GM23248 (cell line): ENCODE measurements at regions not wholly inside any gene's neighbourhood (a gene's known extent, or its start where the extent isn't known, plus 50 kb on each side); places are given as distances from the start of the nearest gene placed in this dataset.

Source experiments
- DNase-seq: peaks from one replicate; pipeline ENCODE4 v3.0.0-alpha.2; 2015
- H2AFZ ChIP-seq: fragments of 200-600 bp; sonication (generic); 2 replicates; pipeline ENCODE4 v1.6.1; 2016; ENCODE audit warnings: antibody characterized with exemption
- H3F3A ChIP-seq: fragments of 200-600 bp; sonication (generic); 2 replicates; pipeline ENCODE4 v1.6.1; 2016; ENCODE audit warnings: mild to moderate bottlenecking, antibody characterized with exemption, mixed run types; ENCODE audit not compliant: insufficient read depth
- H3K27ac ChIP-seq: fragments of 200-600 bp; sonication (generic); 2 replicates; pipeline ENCODE4 v1.5.1; 2016; ENCODE audit warnings: mild to moderate bottlenecking
- H3K27me3 ChIP-seq: fragments of 200-600 bp; sonication (generic); replicated peaks from 2 replicates; pipeline ENCODE4 v1.6.1; 2016; ENCODE audit warnings: mild to moderate bottlenecking; ENCODE audit not compliant: insufficient read depth
- H3K36me3 ChIP-seq: fragments of 200-600 bp; sonication (generic); 2 replicates; pipeline ENCODE4 v1.6.1; 2016; ENCODE audit warnings: low read depth, mild to moderate bottlenecking
- H3K4me1 ChIP-seq: fragments of 200-600 bp; sonication (generic); 2 replicates; pipeline ENCODE4 v1.6.1; 2016; ENCODE audit warnings: mild to moderate bottlenecking; ENCODE audit not compliant: insufficient read depth
- H3K4me2 ChIP-seq: fragments of 200-600 bp; sonication (generic); one replicate; pipeline ENCODE4 v1.6.1; 2016; ENCODE audit warnings: mild to moderate bottlenecking; ENCODE audit not compliant: unreplicated experiment
- H3K4me3 ChIP-seq: fragments of 200-600 bp; sonication (generic); 2 replicates; pipeline ENCODE4 v1.5.1; 2016; ENCODE audit warnings: mild to moderate bottlenecking
- H3K79me2 ChIP-seq: fragments of 200-600 bp; sonication (generic); 2 replicates; pipeline ENCODE4 v1.6.1; 2016; ENCODE audit warnings: mild to moderate bottlenecking; ENCODE audit not compliant: insufficient read depth
- H3K9ac ChIP-seq: fragments of 200-600 bp; sonication (generic); 2 replicates; pipeline ENCODE4 v1.6.1; 2016; ENCODE audit warnings: mild to moderate bottlenecking
- H3K9me2 ChIP-seq: fragments of 200-600 bp; sonication (generic); 2 replicates; pipeline ENCODE4 v1.6.1; 2016; ENCODE audit warnings: mixed run types, mild to moderate bottlenecking, moderate library complexity; ENCODE audit not compliant: insufficient read depth
- H3K9me3 ChIP-seq: fragments of 200-600 bp; sonication (generic); one replicate; pipeline ENCODE4 v1.6.1; 2017; ENCODE audit warnings: low read depth
- H4K20me1 ChIP-seq: fragments of 200-600 bp; sonication (generic); 2 replicates; pipeline ENCODE4 v1.6.0; 2016; ENCODE audit not compliant: insufficient read depth
- EZH2 ChIP-seq: fragments of 200-600 bp; sonication (generic); IDR thresholded peaks from 2 replicates; pipeline ENCODE4 v1.6.1; 2018; ENCODE audit warnings: antibody characterized with exemption, mild to moderate bottlenecking; ENCODE audit not compliant: insufficient read depth, poor library complexity, severe bottlenecking
- EZH2phosphoT487 ChIP-seq: fragments of 200-600 bp; sonication (generic); IDR thresholded peaks from 2 replicates; pipeline ENCODE4 v1.6.1; 2018; ENCODE audit warnings: antibody characterized with exemption, moderate library complexity, mild to moderate bottlenecking, low read depth; ENCODE audit not compliant: insufficient read depth
- WGBS, 2 experiments: methylation state at CpG; one replicate each; pipeline ENCODE4 v1.1.6; 2015 to 2017; ENCODE audit warnings: low lambda C conversion rate in 2 of 2, low coverage in 1 of 2; ENCODE audit errors: missing lambda C conversion rate in 2 of 2; 5-methylcytosine and 5-hydroxymethylcytosine counted together
- in situ Hi-C: fragments of 300-500 bp; cut with MboI; formaldehyde crosslinking; loops from 2 replicates; pipeline ENCODE4 v1.15.0; 2020

DNA sequence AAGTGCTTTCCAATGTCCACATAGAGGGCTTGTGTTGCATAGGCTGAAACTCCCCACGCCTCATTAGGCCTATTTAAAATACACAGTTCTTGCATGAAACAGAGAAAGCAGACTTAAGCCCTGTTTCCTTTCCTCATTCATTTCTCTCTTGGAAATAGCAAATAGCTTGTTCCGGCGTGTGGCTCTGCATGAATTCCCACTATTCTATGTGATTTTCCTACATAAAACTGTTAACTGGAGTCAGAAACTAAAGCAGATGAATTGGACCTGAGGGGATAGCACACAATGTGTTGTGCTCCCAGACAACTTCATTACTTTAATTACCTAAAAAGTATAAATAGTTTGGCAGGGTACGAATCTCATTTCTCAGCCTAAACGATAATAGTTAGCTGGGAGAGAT, 981.5 kb downstream of the SORCS1 start:
- Histone ChIP-seq H3K9me3 (no peaks in the 10 kb centered on the region), H3K27me3 (no peaks in the 10 kb centered on the region), H3K4me3 (no peak overlapping the region), H3K9ac (no peak overlapping the region), H3K27ac (no peak overlapping the region), H3K36me3 (no peaks in the 10 kb centered on the region), H3K4me2 (no peak overlapping the region), H4K20me1 (no peaks in the 10 kb centered on the region), H2AFZ (no peak overlapping the region), H3F3A (no peaks in the 10 kb centered on the region), H3K4me1 (no peaks in the 10 kb centered on the region), H3K79me2 (no peaks in the 10 kb centered on the region), H3K9me2 (no peaks in the 10 kb centered on the region)
- no peak for TF ChIP-seq EZH2
- no peak for TF ChIP-seq EZH2phosphoT487
- in situ Hi-C loops: no loop called here
- no peak for DNase-seq
- 53 to 58% methylated on average over 5 of the region's 5 CpGs for WGBS, 2 experiments

DNA sequence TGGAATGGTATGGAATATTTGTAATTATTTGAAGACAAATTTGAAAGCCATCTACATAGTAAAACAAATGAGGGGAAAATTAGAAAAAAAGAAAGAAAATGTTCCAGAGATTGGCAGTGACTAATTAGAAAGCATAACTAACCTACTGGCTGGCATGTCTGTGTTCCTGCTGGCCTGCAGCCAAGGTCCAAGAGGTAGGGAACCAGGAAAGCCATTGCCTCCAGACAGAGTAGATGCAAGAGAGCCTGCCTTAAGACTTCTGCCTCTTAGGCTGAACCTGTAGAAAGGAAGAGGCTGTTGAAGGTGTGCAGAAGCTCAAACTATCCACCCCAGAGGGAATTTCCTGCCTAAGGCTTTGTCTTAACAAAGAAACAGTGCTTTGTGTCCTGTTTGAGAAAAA, 982.0 kb downstream of the SORCS1 start:
- no peak overlapping the region for H3K27ac ChIP-seq
- no peak for DNase-seq
- no peaks in the 10 kb centered on the region for H3K4me1 ChIP-seq
- no peaks in the 10 kb centered on the region for H3K9me3 ChIP-seq
- no peaks in the 10 kb centered on the region for H3K9me2 ChIP-seq
- in situ Hi-C loops: no loop called here
- H3K36me3 ChIP-seq: no peaks in the 10 kb centered on the region
- no peak overlapping the region for H3K4me3 ChIP-seq
- no peak overlapping the region for H3K4me2 ChIP-seq
- no peaks in the 10 kb centered on the region for H4K20me1 ChIP-seq
- no peak overlapping the region for H2AFZ ChIP-seq
- H3K79me2 ChIP-seq: no peaks in the 10 kb centered on the region
- H3K9ac ChIP-seq: no peak overlapping the region
- no peak for TF ChIP-seq EZH2
- no peak for TF ChIP-seq EZH2phosphoT487
- no peaks in the 10 kb centered on the region for H3F3A ChIP-seq
- no peaks in the 10 kb centered on the region for H3K27me3 ChIP-seq

DNA sequence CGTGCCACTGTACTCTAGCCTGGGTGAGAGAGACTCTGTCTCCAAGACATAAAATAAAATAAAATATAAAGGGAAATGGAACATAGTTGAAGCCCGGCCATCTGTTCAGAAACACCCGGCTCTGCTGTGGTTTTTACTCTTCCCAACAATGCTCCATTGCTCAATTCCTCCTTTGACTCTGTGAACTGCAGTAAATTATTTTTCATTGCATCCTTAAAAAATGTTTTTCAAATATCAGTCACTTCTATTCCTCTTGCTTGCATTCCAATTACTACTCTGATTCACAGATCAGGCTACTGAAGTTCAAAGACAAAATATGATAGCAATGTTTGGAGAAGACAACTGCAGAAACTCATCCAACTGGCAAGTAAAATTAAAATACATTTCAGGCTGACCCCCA, 983.0 kb downstream of the SORCS1 start:
- no peaks in the 10 kb centered on the region for H4K20me1 ChIP-seq
- H3K9me2 ChIP-seq: no peaks in the 10 kb centered on the region
- WGBS, 2 experiments: 1 to 3% methylated on average over 3 of the region's 3 CpGs
- no peak overlapping the region for H3K9ac ChIP-seq
- H3K36me3 ChIP-seq: no peaks in the 10 kb centered on the region
- H3K4me2 ChIP-seq: no peak overlapping the region
- H3K27ac ChIP-seq: no peak overlapping the region
- H3K4me1 ChIP-seq: no peaks in the 10 kb centered on the region
- no peak overlapping the region for H3K4me3 ChIP-seq
- H3F3A ChIP-seq: no peaks in the 10 kb centered on the region
- DNase-seq: peak; percentile 26
- no peaks in the 10 kb centered on the region for H3K79me2 ChIP-seq
- in situ Hi-C loops: no loop called here
- TF ChIP-seq EZH2 (no peak), EZH2phosphoT487 (no peak)
- H3K9me3 ChIP-seq: no peaks in the 10 kb centered on the region
- H3K27me3 ChIP-seq: no peaks in the 10 kb centered on the region
- H2AFZ ChIP-seq: no peak overlapping the region

DNA sequence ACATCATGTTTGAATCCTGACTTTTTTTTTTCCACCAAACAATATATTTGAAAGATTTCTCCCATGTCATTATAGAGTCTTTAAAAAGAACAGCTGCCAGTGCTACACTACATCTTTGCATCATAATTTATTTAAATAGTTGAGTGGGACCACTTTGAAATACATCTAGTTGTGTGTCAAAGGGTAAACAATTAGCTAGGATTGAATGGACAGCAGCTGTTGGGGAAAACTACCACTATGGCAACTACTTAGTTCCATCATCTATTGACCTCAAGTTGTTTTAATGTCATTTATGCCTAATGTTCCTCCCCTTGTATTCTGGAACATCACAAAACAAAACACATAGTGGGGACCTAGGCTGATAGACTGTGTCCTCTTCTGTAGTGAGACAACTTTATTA, 985.1 kb downstream of the SORCS1 start:
- no peaks in the 10 kb centered on the region for H4K20me1 ChIP-seq
- in situ Hi-C loops: no loop called here
- no peaks in the 10 kb centered on the region for H3K79me2 ChIP-seq
- no peaks in the 10 kb centered on the region for H3K4me1 ChIP-seq
- no peaks in the 10 kb centered on the region for H3K9me2 ChIP-seq
- no peak overlapping the region for H3K27ac ChIP-seq
- TF ChIP-seq EZH2phosphoT487 (no peak), EZH2 (no peak)
- DNase-seq: no peak
- H3F3A ChIP-seq: no peaks in the 10 kb centered on the region
- no peak overlapping the region for H3K4me3 ChIP-seq
- H3K9ac ChIP-seq: no peak overlapping the region
- H3K4me2 ChIP-seq: no peak overlapping the region
- H2AFZ ChIP-seq: no peak overlapping the region
- 0 out of 2 replicates have a peak, but pooled peaks cover 3% of the 10 kb centered on the region for H3K27me3 ChIP-seq
- H3K9me3 ChIP-seq: no peaks in the 10 kb centered on the region
- H3K36me3 ChIP-seq: no peaks in the 10 kb centered on the region

DNA sequence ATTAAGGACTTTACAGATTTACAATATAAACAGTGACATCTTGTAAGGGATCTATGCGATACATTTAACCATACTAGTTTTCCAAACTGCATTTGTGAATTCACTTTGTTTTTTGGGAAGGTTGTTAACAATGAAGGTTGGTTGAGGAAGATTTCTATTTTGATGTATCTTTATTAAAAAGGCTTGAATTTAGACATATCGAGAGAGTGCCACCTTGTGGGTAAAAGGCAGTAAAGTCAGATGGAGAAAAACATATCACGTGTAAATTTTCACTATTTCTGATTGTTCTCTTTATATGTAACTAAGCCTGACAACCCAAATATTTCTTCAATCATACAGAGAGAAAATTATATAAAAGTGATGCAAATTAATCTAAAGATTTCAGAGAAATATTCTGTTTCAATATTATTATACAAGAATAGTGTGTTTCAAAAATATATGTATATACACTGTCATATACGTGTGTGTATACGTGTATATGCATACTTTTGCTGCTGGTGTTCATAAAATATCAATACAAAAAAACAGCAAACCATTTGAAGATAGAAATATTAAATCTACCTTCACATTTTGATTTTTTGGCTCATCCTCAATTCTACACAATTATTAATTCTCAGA, 988.6 kb downstream of the SORCS1 start:
- Histone ChIP-seq H3F3A (no peaks in the 10 kb centered on the region), H3K36me3 (no peaks in the 10 kb centered on the region), H3K4me3 (no peak overlapping the region), H3K4me1 (no peaks in the 10 kb centered on the region), H3K9me2 (no peaks in the 10 kb centered on the region), H3K79me2 (no peaks in the 10 kb centered on the region), H2AFZ (no peak overlapping the region), H3K9ac (no peak overlapping the region), H3K27ac (no peak overlapping the region), H3K4me2 (no peak overlapping the region), H3K9me3 (no peaks in the 10 kb centered on the region), H3K27me3 (0 out of 2 replicates have a peak, but pooled peaks cover 3% of the 10 kb centered on the region), H4K20me1 (no peaks in the 10 kb centered on the region)
- DNase-seq: peak; percentile 44
- in situ Hi-C loops: no loop called here
- no peak for TF ChIP-seq EZH2
- TF ChIP-seq EZH2phosphoT487: no peak
- 48 to 52% methylated on average over 5 of the region's 5 CpGs for WGBS, 2 experiments
